ENCODE measurements at regions not wholly inside any gene's neighbourhood (a gene's known extent, or its start where the extent isn't known, plus 50 kb on each side); places are given as distances from the start of the nearest gene placed in this dataset.

DNA sequence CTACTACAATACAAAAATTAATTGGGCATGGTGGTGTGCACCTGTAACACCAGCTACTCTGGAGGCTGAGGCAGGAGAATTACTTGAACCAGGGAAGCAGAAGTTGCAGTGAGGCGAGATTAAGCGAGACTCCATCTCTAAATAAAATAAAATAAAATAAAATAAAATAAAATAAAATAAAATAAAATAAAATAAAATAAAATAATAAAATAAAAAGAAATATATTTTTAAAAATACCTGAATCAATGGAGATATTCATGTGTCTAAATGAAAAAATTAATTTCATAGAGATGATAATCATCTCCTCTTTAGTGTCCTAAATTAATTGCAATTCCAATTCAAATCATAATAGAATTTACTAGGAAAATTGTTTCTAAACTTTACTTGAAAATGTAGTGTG lies 406.1 kb upstream of the POU3F4 start:
- H3K4me2 ChIP-seq (ENCODE audit: insufficient read depth, insufficient read length, low read length): no peak overlapping the region
- H3K79me1 ChIP-seq (ENCODE audit: insufficient read depth, low read depth, low read length, poor library complexity, severe bottlenecking): no peaks in the 10 kb centered on the region
- DNase-seq: no peak
- H3K4ac ChIP-seq (ENCODE audit: low read depth, low read length): no peak overlapping the region
- H3K9ac ChIP-seq (ENCODE audit: extremely low read depth, insufficient read length, low read length): no peak overlapping the region
- H4K5ac ChIP-seq (ENCODE audit: insufficient read length, low read depth, low read length): no peak overlapping the region
- no peak overlapping the region for H3K27ac ChIP-seq (ENCODE audit: insufficient read length, low read depth, low read length)
- Mint-ChIP-seq H3K36me3 (ENCODE audit: insufficient read depth in 1 of 3, low read depth in 3 of 3) (peaks cover 0 to 3% (median 1%) of the 10 kb centered on the region in 3 experiments; a peak in 2 of 7 replicates), H3K4me3 (no peak overlapping the region), H3K27me3 (ENCODE audit: low read depth) (no peaks in the 10 kb centered on the region), H3K9me3 (peaks cover 50 to 56% of the 10 kb centered on the region in 2 experiments), H3K4me1 (no peaks in the 10 kb centered on the region), H3K27ac (no peak overlapping the region)
- TF ChIP-seq, protein P1, sequence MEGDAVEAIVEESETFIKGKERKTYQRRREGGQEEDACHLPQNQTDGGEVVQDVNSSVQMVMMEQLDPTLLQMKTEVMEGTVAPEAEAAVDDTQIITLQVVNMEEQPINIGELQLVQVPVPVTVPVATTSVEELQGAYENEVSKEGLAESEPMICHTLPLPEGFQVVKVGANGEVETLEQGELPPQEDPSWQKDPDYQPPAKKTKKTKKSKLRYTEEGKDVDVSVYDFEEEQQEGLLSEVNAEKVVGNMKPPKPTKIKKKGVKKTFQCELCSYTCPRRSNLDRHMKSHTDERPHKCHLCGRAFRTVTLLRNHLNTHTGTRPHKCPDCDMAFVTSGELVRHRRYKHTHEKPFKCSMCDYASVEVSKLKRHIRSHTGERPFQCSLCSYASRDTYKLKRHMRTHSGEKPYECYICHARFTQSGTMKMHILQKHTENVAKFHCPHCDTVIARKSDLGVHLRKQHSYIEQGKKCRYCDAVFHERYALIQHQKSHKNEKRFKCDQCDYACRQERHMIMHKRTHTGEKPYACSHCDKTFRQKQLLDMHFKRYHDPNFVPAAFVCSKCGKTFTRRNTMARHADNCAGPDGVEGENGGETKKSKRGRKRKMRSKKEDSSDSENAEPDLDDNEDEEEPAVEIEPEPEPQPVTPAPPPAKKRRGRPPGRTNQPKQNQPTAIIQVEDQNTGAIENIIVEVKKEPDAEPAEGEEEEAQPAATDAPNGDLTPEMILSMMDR (conservative IDR thresholded peaks at IDR 0.05): no peak
- H2BK20ac ChIP-seq (ENCODE audit: low read depth, low read length, poor library complexity, severe bottlenecking): no peak overlapping the region
- no peaks in the 10 kb centered on the region for H3K4me1 ChIP-seq (ENCODE audit: insufficient read depth, low read length)
- no peak overlapping the region for H2AK5ac ChIP-seq (ENCODE audit: insufficient read length, low read length)
- H2BK120ac ChIP-seq (ENCODE audit: low read depth, low read length, poor library complexity, severe bottlenecking): no peak overlapping the region
- no peak overlapping the region for H2AFZ ChIP-seq (ENCODE audit: low read length)
- H3T11ph ChIP-seq (ENCODE audit: low read length): no peak overlapping the region
- H3K9me3 ChIP-seq (ENCODE audit: control insufficient read depth, low read depth, low read length): peaks cover 12% of the 10 kb centered on the region
- no peaks in the 10 kb centered on the region for H3K27me3 ChIP-seq (ENCODE audit: insufficient read depth, low read length)
- no peak overlapping the region for H3K14ac ChIP-seq (ENCODE audit: insufficient read depth, low read length)
- no peaks in the 10 kb centered on the region for H4K20me1 ChIP-seq (ENCODE audit: control insufficient read depth, insufficient read depth, insufficient read length)
- no peak overlapping the region for H4K8ac ChIP-seq (replicated peaks; ENCODE audit: insufficient read length, low read depth, low read length)
- H2BK15ac ChIP-seq (ENCODE audit: low read depth, low read length): no peak overlapping the region
- no CpG with 5 or more reads among the region's 2 CpGs for WGBS (ENCODE audit: extremely low coverage, insufficient read length, low lambda C conversion rate)
- H4K91ac ChIP-seq (ENCODE audit: insufficient read length, low read depth, low read length): no peak overlapping the region
- H3K79me2 ChIP-seq (ENCODE audit: insufficient read depth, low read length): no peaks in the 10 kb centered on the region
- no peak overlapping the region for H3K56ac ChIP-seq (ENCODE audit: insufficient read length, low read depth, low read length)
- H2BK5ac ChIP-seq (ENCODE audit: insufficient read length, low read length): no peak overlapping the region
- H3K23me2 ChIP-seq (ENCODE audit: insufficient read length, low read depth, low read length, poor library complexity, severe bottlenecking): no peaks in the 10 kb centered on the region
- H2BK12ac ChIP-seq (ENCODE audit: insufficient read length, low read depth, low read length): no peak overlapping the region
- no peak overlapping the region for H3K18ac ChIP-seq (ENCODE audit: insufficient read length, low read depth, low read length)
- H3K23ac ChIP-seq (ENCODE audit: insufficient read length, low read depth, low read length): no peak overlapping the region
